ENCODE measurements at regions not wholly inside any gene's neighbourhood (a gene's known extent, or its start where the extent isn't known, plus 50 kb on each side); places are given as distances from the start of the nearest gene placed in this dataset.
A peak's percentile ranks its signal among the peaks of the same experiment; 100 is the strongest.
"Not testable (repeated sequence)": the region's sequence is repeated elsewhere in the genome, so short reads cannot be mapped to it uniquely, and the experiment has no call there.

DNA sequence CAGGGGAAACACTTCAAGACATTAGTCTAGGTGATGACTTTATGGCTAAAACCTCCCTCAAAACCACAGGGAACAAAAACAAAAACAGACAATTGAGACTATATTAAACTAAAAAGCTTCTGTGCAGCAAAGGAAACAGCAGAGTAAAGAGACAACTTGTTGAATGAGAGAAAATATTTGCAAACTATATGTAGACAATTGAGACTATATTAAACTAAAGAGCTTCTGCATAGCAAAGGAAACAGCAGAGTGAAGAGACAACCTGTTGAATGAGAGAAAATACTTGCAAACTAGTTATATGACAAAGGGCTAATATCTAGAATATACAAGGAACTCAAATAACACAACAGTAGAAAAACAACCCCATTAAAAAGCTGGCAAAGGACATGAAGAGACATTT lies 136.4 kb downstream of the IBTK start:
- no peak overlapping the region for H3K27ac ChIP-seq
- Mint-ChIP-seq H3K4me3 (no peak overlapping the region), H3K4me1 (no peaks in the 10 kb centered on the region), H3K27me3 (ENCODE audit: insufficient read depth, low read depth) (no peaks in the 10 kb centered on the region), H3K36me3 (no peaks in the 10 kb centered on the region), H3K9me3 (peaks cover 4% of the 10 kb centered on the region), H3K27ac (no peak overlapping the region)
- H3F3A ChIP-seq (ENCODE audit: low read depth) = no peaks in the 10 kb centered on the region
- H3K9me3 ChIP-seq (ENCODE audit: low read depth) = no peaks in the 10 kb centered on the region
- no peaks in the 10 kb centered on the region for H3K27me3 ChIP-seq
- no peaks in the 10 kb centered on the region for H3K79me2 ChIP-seq (ENCODE audit: low read depth)
- H3K4me3 ChIP-seq = no peak overlapping the region
- H3K36me3 ChIP-seq = no peaks in the 10 kb centered on the region
- H4K20me1 ChIP-seq (ENCODE audit: low read depth) = no peaks in the 10 kb centered on the region
- no peak overlapping the region for H3K9ac ChIP-seq
- no peak overlapping the region for H2AFZ ChIP-seq (replicated peaks)
- TF ChIP-seq EZH2 (IDR thresholded peaks at IDR 0.05) (no peak), EZH2phosphoT487 (IDR thresholded peaks at IDR 0.05) (no peak)
- TF ChIP-seq, protein P1, sequence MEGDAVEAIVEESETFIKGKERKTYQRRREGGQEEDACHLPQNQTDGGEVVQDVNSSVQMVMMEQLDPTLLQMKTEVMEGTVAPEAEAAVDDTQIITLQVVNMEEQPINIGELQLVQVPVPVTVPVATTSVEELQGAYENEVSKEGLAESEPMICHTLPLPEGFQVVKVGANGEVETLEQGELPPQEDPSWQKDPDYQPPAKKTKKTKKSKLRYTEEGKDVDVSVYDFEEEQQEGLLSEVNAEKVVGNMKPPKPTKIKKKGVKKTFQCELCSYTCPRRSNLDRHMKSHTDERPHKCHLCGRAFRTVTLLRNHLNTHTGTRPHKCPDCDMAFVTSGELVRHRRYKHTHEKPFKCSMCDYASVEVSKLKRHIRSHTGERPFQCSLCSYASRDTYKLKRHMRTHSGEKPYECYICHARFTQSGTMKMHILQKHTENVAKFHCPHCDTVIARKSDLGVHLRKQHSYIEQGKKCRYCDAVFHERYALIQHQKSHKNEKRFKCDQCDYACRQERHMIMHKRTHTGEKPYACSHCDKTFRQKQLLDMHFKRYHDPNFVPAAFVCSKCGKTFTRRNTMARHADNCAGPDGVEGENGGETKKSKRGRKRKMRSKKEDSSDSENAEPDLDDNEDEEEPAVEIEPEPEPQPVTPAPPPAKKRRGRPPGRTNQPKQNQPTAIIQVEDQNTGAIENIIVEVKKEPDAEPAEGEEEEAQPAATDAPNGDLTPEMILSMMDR (IDR thresholded peaks at IDR 0.05) = no peak
- H3K4me2 ChIP-seq = no peak overlapping the region
- no peak for DNase-seq (ENCODE audit: low spot score)
- no peaks in the 10 kb centered on the region for H3K4me1 ChIP-seq

DNA sequence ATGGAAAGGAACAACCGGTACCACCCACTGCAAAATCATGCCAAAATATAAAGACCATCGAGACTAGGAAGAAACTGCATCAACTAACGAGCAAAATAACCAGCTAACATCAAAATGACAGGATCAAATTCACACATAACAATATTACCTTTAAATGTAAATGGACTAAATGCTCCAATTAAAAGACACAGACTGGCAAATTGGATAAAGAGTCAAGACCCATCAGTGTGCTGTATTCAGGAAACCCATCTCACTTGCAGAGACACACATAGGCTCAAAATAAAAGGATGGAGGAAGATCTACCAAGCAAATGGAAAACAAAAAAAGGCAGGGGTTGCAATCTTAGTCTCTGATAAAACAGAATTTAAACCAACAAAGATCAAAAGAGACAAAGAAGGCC lies 144.4 kb downstream of the IBTK start:
- not testable (repeated sequence) for H3K27ac ChIP-seq, H3K4me1 Mint-ChIP-seq, H3K4me1 ChIP-seq

DNA sequence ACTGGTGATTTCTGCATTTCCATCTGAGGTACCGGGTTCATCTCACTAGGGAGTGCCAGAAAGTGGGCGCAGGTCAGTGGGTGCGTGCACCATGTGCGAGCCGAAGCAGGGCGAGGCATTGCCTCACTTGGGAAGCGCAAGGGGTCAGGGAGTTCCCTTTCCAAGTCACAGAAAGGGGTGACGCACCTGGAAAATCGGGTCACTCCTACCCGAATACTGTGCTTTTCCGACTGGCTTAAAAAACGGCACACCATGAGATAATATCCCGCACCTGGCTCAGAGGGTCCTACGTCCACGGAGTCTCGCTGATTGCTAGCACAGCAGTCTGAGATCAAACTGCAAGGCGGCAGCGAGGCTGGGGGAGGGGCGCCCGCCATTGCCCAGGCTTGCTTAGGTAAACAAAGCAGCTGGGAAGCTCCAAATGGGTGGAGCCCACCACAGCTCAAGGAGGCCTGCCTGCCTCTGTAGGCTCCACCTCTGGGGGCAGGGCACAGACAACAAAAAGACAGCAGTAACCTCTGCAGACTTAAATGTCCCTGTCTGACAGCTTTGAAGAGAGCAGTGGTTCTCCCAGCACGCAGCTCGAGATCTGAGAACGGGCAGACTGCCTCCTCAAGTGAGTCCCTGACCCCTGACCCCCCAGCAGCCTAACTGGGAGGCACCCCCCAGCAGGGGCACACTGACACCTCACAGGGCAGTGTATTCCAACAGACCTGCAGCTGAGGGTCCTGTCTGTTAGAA lies 146.0 kb downstream of the IBTK start:
- H3K27ac ChIP-seq; H3K27me3 Mint-ChIP-seq (ENCODE audit: insufficient read depth, low read depth); H3K4me1 ChIP-seq; H3K9me3 ChIP-seq (ENCODE audit: low read depth); H4K20me1 ChIP-seq (ENCODE audit: low read depth); H3K4me1 Mint-ChIP-seq; H3K4me3 ChIP-seq; H3K4me3 Mint-ChIP-seq; H3K79me2 ChIP-seq (ENCODE audit: low read depth); H3K27me3 ChIP-seq; H3F3A ChIP-seq (ENCODE audit: low read depth); H3K4me2 ChIP-seq; H3K36me3 ChIP-seq; DNase-seq (ENCODE audit: low spot score); H3K36me3 Mint-ChIP-seq; H3K9ac ChIP-seq; H3K27ac Mint-ChIP-seq: not testable (repeated sequence)
- H2AFZ ChIP-seq (replicated peaks) = peak overlapping the region; percentile 79
- H3K9me3 Mint-ChIP-seq = peaks cover 18% of the 10 kb centered on the region

More for the DNA sequence above, 144.4 kb downstream of the IBTK start:
- not testable (repeated sequence) for H3K4me3 ChIP-seq; H3K79me2 ChIP-seq (ENCODE audit: low read depth); H3K27me3 ChIP-seq; H4K20me1 ChIP-seq (ENCODE audit: low read depth); H3K36me3 ChIP-seq; H3K9me3 ChIP-seq (ENCODE audit: low read depth); H3K9ac ChIP-seq; H3K36me3 Mint-ChIP-seq; H3K4me3 Mint-ChIP-seq; H3K4me2 ChIP-seq; H3F3A ChIP-seq (ENCODE audit: low read depth); H3K27me3 Mint-ChIP-seq (ENCODE audit: insufficient read depth, low read depth); DNase-seq (ENCODE audit: low spot score); H3K27ac Mint-ChIP-seq; H2AFZ ChIP-seq (replicated peaks)
- H3K9me3 Mint-ChIP-seq = peaks cover 18% of the 10 kb centered on the region

DNA sequence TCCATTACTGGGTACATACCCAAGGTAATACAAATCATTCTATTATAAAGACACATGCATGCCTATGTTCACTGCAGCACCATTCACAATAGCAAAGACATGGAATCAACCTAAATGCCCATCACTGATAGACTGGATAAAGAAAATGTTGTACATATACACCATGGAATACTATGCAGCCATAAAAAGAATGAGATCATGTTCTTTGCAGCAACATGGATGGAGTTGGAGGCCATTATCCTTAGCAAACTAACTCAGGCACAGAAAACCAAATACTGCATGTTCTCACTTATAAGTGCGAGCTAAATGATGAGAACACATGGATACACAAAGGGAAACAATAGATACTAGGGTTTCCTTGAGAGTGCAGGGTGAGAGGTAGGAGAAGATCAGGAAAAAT lies 146.8 kb downstream of the IBTK start:
- H3K27me3 Mint-ChIP-seq (ENCODE audit: insufficient read depth, low read depth); H3K36me3 Mint-ChIP-seq; H2AFZ ChIP-seq (replicated peaks); H3K4me3 Mint-ChIP-seq; H3K79me2 ChIP-seq (ENCODE audit: low read depth); H3K4me2 ChIP-seq; H3K27ac ChIP-seq; H3K27me3 ChIP-seq; DNase-seq (ENCODE audit: low spot score); H3K27ac Mint-ChIP-seq; H3K4me1 ChIP-seq; H3F3A ChIP-seq (ENCODE audit: low read depth); H3K4me1 Mint-ChIP-seq; H3K4me3 ChIP-seq; H3K9ac ChIP-seq; H3K36me3 ChIP-seq; H4K20me1 ChIP-seq (ENCODE audit: low read depth); H3K9me3 ChIP-seq (ENCODE audit: low read depth): not testable (repeated sequence)
- peaks cover 18% of the 10 kb centered on the region for H3K9me3 Mint-ChIP-seq

DNA sequence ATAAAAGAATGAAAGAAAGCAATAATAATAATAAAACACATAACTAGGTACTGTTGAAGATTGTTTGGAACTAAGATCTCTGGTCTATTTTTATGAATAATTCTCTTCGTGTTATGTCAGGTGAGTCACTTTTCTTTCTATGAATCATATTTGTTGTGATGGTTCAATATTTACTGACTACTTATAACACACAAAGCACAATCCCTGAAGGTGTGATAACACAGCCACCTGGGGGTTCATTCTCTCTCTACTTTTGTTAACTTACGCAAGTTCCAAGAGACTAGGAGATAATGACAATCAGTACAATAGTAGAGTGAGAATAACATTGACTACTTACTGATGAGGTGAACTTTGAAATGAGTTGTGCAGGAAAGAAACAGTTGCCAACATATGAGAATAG lies 149.9 kb downstream of the IBTK start:
- Histone ChIP-seq H3F3A (ENCODE audit: low read depth) (no peaks in the 10 kb centered on the region), H3K79me2 (ENCODE audit: low read depth) (no peaks in the 10 kb centered on the region), H3K4me2 (no peak overlapping the region), H3K27me3 (no peaks in the 10 kb centered on the region), H3K9ac (no peak overlapping the region), H2AFZ (replicated peaks) (no peak overlapping the region), H3K9me3 (ENCODE audit: low read depth) (no peaks in the 10 kb centered on the region), H4K20me1 (ENCODE audit: low read depth) (no peaks in the 10 kb centered on the region), H3K4me1 (no peaks in the 10 kb centered on the region), H3K4me3 (no peak overlapping the region), H3K27ac (no peak overlapping the region), H3K36me3 (no peaks in the 10 kb centered on the region)
- Mint-ChIP-seq H3K27me3 (ENCODE audit: insufficient read depth, low read depth) (no peaks in the 10 kb centered on the region), H3K27ac (no peak overlapping the region), H3K4me3 (no peak overlapping the region), H3K4me1 (no peaks in the 10 kb centered on the region), H3K36me3 (no peaks in the 10 kb centered on the region), H3K9me3 (peaks cover 14% of the 10 kb centered on the region)
- TF ChIP-seq EZH2phosphoT487 (IDR thresholded peaks at IDR 0.05) = no peak
- TF ChIP-seq EZH2 (IDR thresholded peaks at IDR 0.05) = no peak
- TF ChIP-seq, protein P1 (IDR thresholded peaks at IDR 0.05) = no peak
- DNase-seq (ENCODE audit: low spot score) = no peak

All from neural progenitor cell (in vitro differentiated cells).